Epithelial cell of esophagus (primary cell): ENCODE measurements at regions not wholly inside any gene's neighbourhood (a gene's known extent, or its start where the extent isn't known, plus 50 kb on each side); places are given as distances from the start of the nearest gene placed in this dataset.

ENCODE experiments used
- DNase-seq: peaks from one replicate; pipeline ENCODE4 v3.0.0; 2010; ENCODE audit warnings: low read depth
- H3K4me3 ChIP-seq: 2 replicates; pipeline ENCODE4 v1.5.1; 2011; ENCODE audit warnings: mild to moderate bottlenecking, low read length, control low read depth
- TF ChIP-seq, protein P1 (sequence below): IDR thresholded peaks from 2 replicates; pipeline ENCODE4 v1.5.1; 2011; ENCODE audit warnings: low read depth, mild to moderate bottlenecking, low read length, control low read depth, inconsistent platforms; ENCODE audit not compliant: insufficient read depth; ENCODE audit errors: missing control alignments

DNA sequence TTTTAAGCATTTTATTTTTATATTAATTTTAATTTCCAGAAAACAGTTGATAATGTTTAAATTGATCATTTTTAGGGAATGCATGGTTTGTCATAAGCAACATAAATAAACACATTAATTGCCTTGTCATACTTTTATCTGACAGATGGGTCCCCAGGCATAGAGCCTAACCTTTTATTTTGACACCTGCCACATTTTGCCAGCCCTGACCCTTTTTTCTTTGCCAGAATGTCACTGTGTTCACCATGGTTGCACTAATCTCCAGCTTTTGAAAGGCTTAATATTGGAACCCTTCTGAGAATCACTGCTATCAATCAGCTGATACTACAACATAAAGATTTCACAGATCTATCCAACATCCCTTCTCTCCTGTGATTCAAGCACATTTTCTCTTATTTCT is 56.0 kb upstream of the DPYD start:
- H3K4me3 ChIP-seq, result no peak overlapping the region
- TF ChIP-seq, protein P1, sequence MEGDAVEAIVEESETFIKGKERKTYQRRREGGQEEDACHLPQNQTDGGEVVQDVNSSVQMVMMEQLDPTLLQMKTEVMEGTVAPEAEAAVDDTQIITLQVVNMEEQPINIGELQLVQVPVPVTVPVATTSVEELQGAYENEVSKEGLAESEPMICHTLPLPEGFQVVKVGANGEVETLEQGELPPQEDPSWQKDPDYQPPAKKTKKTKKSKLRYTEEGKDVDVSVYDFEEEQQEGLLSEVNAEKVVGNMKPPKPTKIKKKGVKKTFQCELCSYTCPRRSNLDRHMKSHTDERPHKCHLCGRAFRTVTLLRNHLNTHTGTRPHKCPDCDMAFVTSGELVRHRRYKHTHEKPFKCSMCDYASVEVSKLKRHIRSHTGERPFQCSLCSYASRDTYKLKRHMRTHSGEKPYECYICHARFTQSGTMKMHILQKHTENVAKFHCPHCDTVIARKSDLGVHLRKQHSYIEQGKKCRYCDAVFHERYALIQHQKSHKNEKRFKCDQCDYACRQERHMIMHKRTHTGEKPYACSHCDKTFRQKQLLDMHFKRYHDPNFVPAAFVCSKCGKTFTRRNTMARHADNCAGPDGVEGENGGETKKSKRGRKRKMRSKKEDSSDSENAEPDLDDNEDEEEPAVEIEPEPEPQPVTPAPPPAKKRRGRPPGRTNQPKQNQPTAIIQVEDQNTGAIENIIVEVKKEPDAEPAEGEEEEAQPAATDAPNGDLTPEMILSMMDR, result no peak
- no peak for DNase-seq
